ENCODE measurements at regions not wholly inside any gene's neighbourhood (a gene's known extent, or its start where the extent isn't known, plus 50 kb on each side); places are given as distances from the start of the nearest gene placed in this dataset.

GRCh38 chr2:223363085-223363484 is 239.1 kb downstream of the SCG2 start:
- H3K27ac ChIP-seq: no peak overlapping the region
- no peak for DNase-seq (ENCODE audit: low read depth, low spot score)

- H3K27ac ChIP-seq: no peak overlapping the region
- DNase-seq (ENCODE audit: low read depth, low spot score): no peak
Measured at GRCh38 chr2:223365158-223365679, 236.9 kb downstream of the SCG2 start.

GRCh38 chr2:223366566-223366965 is 235.6 kb downstream of the SCG2 start:
- no peak overlapping the region for H3K27ac ChIP-seq
- no peak for DNase-seq (ENCODE audit: low read depth, low spot score)

- no peak overlapping the region for H3K27ac ChIP-seq
- DNase-seq (ENCODE audit: low read depth, low spot score): no peak
Measured at GRCh38 chr2:223368481-223368880, 233.7 kb downstream of the SCG2 start.

- H3K27ac ChIP-seq: no peak overlapping the region
- no peak for DNase-seq (ENCODE audit: low read depth, low spot score)
Measured at GRCh38 chr2:223369889-223370288, 232.3 kb downstream of the SCG2 start.

- DNase-seq (ENCODE audit: low read depth, low spot score): no peak
- no peak overlapping the region for H3K27ac ChIP-seq
Measured at GRCh38 chr2:223383315-223383714, 218.8 kb downstream of the SCG2 start.

GRCh38 chr2:223386189-223386588 is 216.0 kb downstream of the SCG2 start:
- no peak overlapping the region for H3K27ac ChIP-seq
- DNase-seq (ENCODE audit: low read depth, low spot score): no peak

- DNase-seq (ENCODE audit: low read depth, low spot score): no peak
Measured at GRCh38 chr2:223386984-223387383, 215.2 kb downstream of the SCG2 start.

GRCh38 chr2:223389624-223390023 is 212.5 kb downstream of the SCG2 start:
- no peak for DNase-seq (ENCODE audit: low read depth, low spot score)
- H3K27ac ChIP-seq: no peak overlapping the region

More at GRCh38 chr2:223386984-223387383, 215.2 kb downstream of the SCG2 start:
- H3K27ac ChIP-seq: no peak overlapping the region

GRCh38 chr2:223396993-223397392 is 205.2 kb downstream of the SCG2 start:
- DNase-seq (ENCODE audit: low read depth, low spot score): no peak

GRCh38 chr2:223399357-223399957 is 202.7 kb downstream of the SCG2 start:
- DNase-seq (ENCODE audit: low read depth, low spot score): no peak
- H3K27ac ChIP-seq: no peak overlapping the region

More at GRCh38 chr2:223396993-223397392, 205.2 kb downstream of the SCG2 start:
- H3K27ac ChIP-seq: no peak overlapping the region

- DNase-seq (ENCODE audit: low read depth, low spot score): no peak
- H3K27ac ChIP-seq: no peak overlapping the region
Measured at GRCh38 chr2:223404616-223405015, 197.5 kb downstream of the SCG2 start.

- no peak overlapping the region for H3K27ac ChIP-seq
- DNase-seq (ENCODE audit: low read depth, low spot score): no peak
Measured at GRCh38 chr2:223414646-223415045, 187.5 kb downstream of the SCG2 start.

GRCh38 chr2:223415071-223415470 is 187.1 kb downstream of the SCG2 start:
- DNase-seq (ENCODE audit: low read depth, low spot score): no peak

GRCh38 chr2:223416815-223417610 is 185.1 kb downstream of the SCG2 start:
- no peak overlapping the region for H3K27ac ChIP-seq
- DNase-seq (ENCODE audit: low read depth, low spot score): no peak

More at GRCh38 chr2:223415071-223415470, 187.1 kb downstream of the SCG2 start:
- H3K27ac ChIP-seq: no peak overlapping the region

GRCh38 chr2:223418131-223418530 is 184.0 kb downstream of the SCG2 start:
- no peak overlapping the region for H3K27ac ChIP-seq
- no peak for DNase-seq (ENCODE audit: low read depth, low spot score)

- DNase-seq (ENCODE audit: low read depth, low spot score): no peak
- no peak overlapping the region for H3K27ac ChIP-seq
Measured at GRCh38 chr2:223418604-223419199, 183.5 kb downstream of the SCG2 start.

- DNase-seq (ENCODE audit: low read depth, low spot score): no peak
Measured at GRCh38 chr2:223420048-223420447, 182.1 kb downstream of the SCG2 start.

GRCh38 chr2:223431479-223431878 is 170.7 kb downstream of the SCG2 start:
- H3K27ac ChIP-seq: no peak overlapping the region
- DNase-seq (ENCODE audit: low read depth, low spot score): no peak

More at GRCh38 chr2:223420048-223420447, 182.1 kb downstream of the SCG2 start:
- H3K27ac ChIP-seq: no peak overlapping the region

- no peak overlapping the region for H3K27ac ChIP-seq
- DNase-seq (ENCODE audit: low read depth, low spot score): no peak
Measured at GRCh38 chr2:223433461-223433860, 168.7 kb downstream of the SCG2 start.

GRCh38 chr2:223437788-223438187 is 164.4 kb downstream of the SCG2 start:
- no peak for DNase-seq (ENCODE audit: low read depth, low spot score)
- no peak overlapping the region for H3K27ac ChIP-seq
